Neural progenitor cell (in vitro differentiated cells): ENCODE measurements at regions not wholly inside any gene's neighbourhood (a gene's known extent, or its start where the extent isn't known, plus 50 kb on each side); places are given as distances from the start of the nearest gene placed in this dataset.

Source experiments
- EZH2 ChIP-seq: fragments of 200-600 bp; sonication (generic); IDR thresholded peaks from 2 replicates; pipeline ENCODE4 v1.6.1; 2017; ENCODE audit warnings: antibody characterized with exemption, mild to moderate bottlenecking, moderate library complexity
- TF ChIP-seq, protein P1 (sequence below): fragments of 200-600 bp; sonication (generic); IDR thresholded peaks from 2 replicates; pipeline ENCODE4 v1.5.1; 2017; ENCODE audit warnings: antibody characterized with exemption, mild to moderate bottlenecking

DNA sequence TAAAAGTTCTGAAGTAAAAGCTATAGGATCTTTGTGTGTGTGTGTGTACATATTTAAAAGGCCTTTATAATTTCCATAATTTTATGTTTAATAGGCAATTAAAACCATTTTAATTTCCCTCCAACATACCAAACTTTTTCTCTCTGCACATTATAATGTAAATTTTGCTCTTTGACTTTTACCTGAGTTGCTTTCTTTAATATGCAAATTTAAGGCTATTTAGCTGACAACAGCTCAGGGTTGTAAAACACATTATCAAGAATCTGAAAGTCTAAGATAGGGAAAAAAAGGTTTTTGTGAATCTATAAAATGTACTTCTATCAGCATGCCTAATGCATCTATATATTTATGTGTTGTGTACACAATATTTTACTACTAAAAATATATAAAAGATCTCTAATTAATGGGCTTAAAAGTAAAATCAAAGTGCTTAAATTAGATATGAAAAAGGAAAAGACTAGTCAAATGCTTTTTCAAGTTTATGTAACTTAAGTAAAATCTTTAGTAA lies 239.6 kb upstream of the RAI14 start:
- TF ChIP-seq, protein P1, sequence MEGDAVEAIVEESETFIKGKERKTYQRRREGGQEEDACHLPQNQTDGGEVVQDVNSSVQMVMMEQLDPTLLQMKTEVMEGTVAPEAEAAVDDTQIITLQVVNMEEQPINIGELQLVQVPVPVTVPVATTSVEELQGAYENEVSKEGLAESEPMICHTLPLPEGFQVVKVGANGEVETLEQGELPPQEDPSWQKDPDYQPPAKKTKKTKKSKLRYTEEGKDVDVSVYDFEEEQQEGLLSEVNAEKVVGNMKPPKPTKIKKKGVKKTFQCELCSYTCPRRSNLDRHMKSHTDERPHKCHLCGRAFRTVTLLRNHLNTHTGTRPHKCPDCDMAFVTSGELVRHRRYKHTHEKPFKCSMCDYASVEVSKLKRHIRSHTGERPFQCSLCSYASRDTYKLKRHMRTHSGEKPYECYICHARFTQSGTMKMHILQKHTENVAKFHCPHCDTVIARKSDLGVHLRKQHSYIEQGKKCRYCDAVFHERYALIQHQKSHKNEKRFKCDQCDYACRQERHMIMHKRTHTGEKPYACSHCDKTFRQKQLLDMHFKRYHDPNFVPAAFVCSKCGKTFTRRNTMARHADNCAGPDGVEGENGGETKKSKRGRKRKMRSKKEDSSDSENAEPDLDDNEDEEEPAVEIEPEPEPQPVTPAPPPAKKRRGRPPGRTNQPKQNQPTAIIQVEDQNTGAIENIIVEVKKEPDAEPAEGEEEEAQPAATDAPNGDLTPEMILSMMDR: no peak
- TF ChIP-seq EZH2: no peak
